Stimulated activated CD4-positive, alpha-beta T cell treated with anti-CD3 and anti-CD28 coated beads, Interleukin-12 subunit alpha, Interleukin-12 subunit beta, amount 100 ng/mL, for 24 hours (primary cell): ENCODE measurements at regions not wholly inside any gene's neighbourhood (a gene's known extent, or its start where the extent isn't known, plus 50 kb on each side); places are given as distances from the start of the nearest gene placed in this dataset.
"Not testable (repeated sequence)": the region's sequence is repeated elsewhere in the genome, so short reads cannot be mapped to it uniquely, and the experiment has no call there.

Experiments used
- DNase-seq, 2 experiments: peaks; one replicate each; pipeline ENCODE4 v3.0.0-alpha.2; 2020; ENCODE audit warnings: low read depth in 2 of 2

- not testable (repeated sequence) for DNase-seq
Observed at GRCh38 chr2:88996588-88996987, 305.1 kb downstream of the RPIA start.

- DNase-seq, result no peak
Observed at GRCh38 chr2:88999365-88999764, 307.9 kb downstream of the RPIA start.

- no peak for DNase-seq
Observed at GRCh38 chr2:89000235-89000634, 308.8 kb downstream of the RPIA start.

GRCh38 chr2:89004238-89004637 is 312.8 kb downstream of the RPIA start:
- not testable (repeated sequence) for DNase-seq

- not testable (repeated sequence) for DNase-seq
Observed at GRCh38 chr2:89020566-89020965, 329.1 kb downstream of the RPIA start.

GRCh38 chr2:89026296-89026695 is 334.8 kb downstream of the RPIA start:
- not testable (repeated sequence) for DNase-seq

GRCh38 chr2:89027115-89027514 is 335.6 kb downstream of the RPIA start:
- DNase-seq, result not testable (repeated sequence)

- not testable (repeated sequence) for DNase-seq
Observed at GRCh38 chr2:89027536-89027935, 336.1 kb downstream of the RPIA start.

GRCh38 chr2:89029257-89029656 is 337.8 kb downstream of the RPIA start:
- DNase-seq, result not testable (repeated sequence)

GRCh38 chr2:89048138-89049066 is 356.9 kb downstream of the RPIA start:
- DNase-seq, result not testable (repeated sequence)

GRCh38 chr2:89058616-89059015 is 367.1 kb downstream of the RPIA start:
- not testable (repeated sequence) for DNase-seq

- DNase-seq, result not testable (repeated sequence)
Observed at GRCh38 chr2:89061174-89061573, 369.7 kb downstream of the RPIA start.

- DNase-seq, result not testable (repeated sequence)
Observed at GRCh38 chr2:89076771-89077170, 385.3 kb downstream of the RPIA start.

- not testable (repeated sequence) for DNase-seq
Observed at GRCh38 chr2:89092911-89093310, 401.4 kb downstream of the RPIA start.

GRCh38 chr2:89095060-89095459 is 403.6 kb downstream of the RPIA start:
- DNase-seq, result not testable (repeated sequence)

GRCh38 chr2:89102587-89102986 is 411.1 kb downstream of the RPIA start:
- not testable (repeated sequence) for DNase-seq

- DNase-seq, result not testable (repeated sequence)
Observed at GRCh38 chr2:89106369-89107019, 415.0 kb downstream of the RPIA start.

- not testable (repeated sequence) for DNase-seq
Observed at GRCh38 chr2:89112434-89112833, 421.0 kb downstream of the RPIA start.

GRCh38 chr2:89113286-89113685 is 421.8 kb downstream of the RPIA start:
- not testable (repeated sequence) for DNase-seq

- not testable (repeated sequence) for DNase-seq
Observed at GRCh38 chr2:89129440-89129839, 438.0 kb downstream of the RPIA start.

- DNase-seq, result not testable (repeated sequence)
Observed at GRCh38 chr2:89130665-89131308, 439.3 kb downstream of the RPIA start.

- not testable (repeated sequence) for DNase-seq
Observed at GRCh38 chr2:89142959-89143358, 451.5 kb downstream of the RPIA start.
